Ishikawa (cell line): ENCODE measurements at regions not wholly inside any gene's neighbourhood (a gene's known extent, or its start where the extent isn't known, plus 50 kb on each side); places are given as distances from the start of the nearest gene placed in this dataset.

Experiments used
- CEBPB ChIP-seq: IDR thresholded peaks from 2 replicates; pipeline ENCODE4 v1.6.1; 2012
- CREB1 ChIP-seq: IDR thresholded peaks from 2 replicates; pipeline ENCODE4 v1.6.1; 2012; ENCODE audit warnings: low read depth
- EGR1 ChIP-seq: IDR thresholded peaks from 2 replicates; pipeline ENCODE4 v1.6.1; 2012
- EP300 ChIP-seq: IDR thresholded peaks from 2 replicates; pipeline ENCODE4 v1.6.1; 2012; ENCODE audit warnings: borderline replicate concordance
- FOXM1 ChIP-seq: IDR thresholded peaks from 2 replicates; pipeline ENCODE4 v1.6.1; 2012; ENCODE audit warnings: low read depth, borderline replicate concordance
- RAD21 ChIP-seq: IDR thresholded peaks from 2 replicates; pipeline ENCODE4 v1.6.1; 2012; ENCODE audit warnings: low read depth
- TAF1 ChIP-seq: IDR thresholded peaks from 2 replicates; pipeline ENCODE4 v1.6.1; 2012; ENCODE audit warnings: low read depth, mild to moderate bottlenecking
- TEAD4 ChIP-seq: IDR thresholded peaks from 2 replicates; pipeline ENCODE4 v1.6.1; 2012
- YY1 ChIP-seq: IDR thresholded peaks from 2 replicates; pipeline ENCODE4 v1.6.1; 2012; ENCODE audit warnings: low read depth
- TF ChIP-seq, protein P1 (sequence below): IDR thresholded peaks from 2 replicates; pipeline ENCODE4 v1.6.1; 2012
- TF ChIP-seq, protein P2 (sequence below): IDR thresholded peaks from 2 replicates; pipeline ENCODE4 v1.6.1; 2012; ENCODE audit warnings: low read depth, mild to moderate bottlenecking
- TF ChIP-seq, protein P3 (sequence below): IDR thresholded peaks from 2 replicates; pipeline ENCODE4 v1.6.1; 2012

DNA sequence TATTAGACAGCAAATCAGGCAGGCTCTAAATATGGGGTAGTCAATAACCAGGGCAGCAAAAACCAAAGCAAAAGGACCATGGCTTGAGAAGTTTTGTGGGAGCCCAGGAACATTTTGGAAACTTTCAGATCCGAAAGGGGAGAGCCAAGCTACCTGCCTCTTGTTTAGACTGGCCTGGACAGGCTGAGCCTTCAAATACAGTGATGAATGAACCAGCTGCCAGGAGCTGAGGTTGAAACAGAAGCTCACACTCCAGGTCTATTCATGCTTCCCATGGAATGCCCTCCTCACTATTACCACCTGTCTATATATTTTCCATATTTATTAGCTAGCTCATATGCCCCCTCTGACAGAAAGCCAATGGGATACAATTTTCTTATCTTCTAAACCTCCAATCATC lies 150.8 kb upstream of the SLC44A1 start:
- TF ChIP-seq YY1, result no peak
- TF ChIP-seq TAF1, result no peak
- no peak for TF ChIP-seq CREB1
- no peak for TF ChIP-seq CEBPB
- no peak for TF ChIP-seq EGR1
- TF ChIP-seq EP300, result no peak
- TF ChIP-seq RAD21, result no peak
- TF ChIP-seq TEAD4, result no peak
- TF ChIP-seq FOXM1, result no peak
- TF ChIP-seq, protein P1, sequence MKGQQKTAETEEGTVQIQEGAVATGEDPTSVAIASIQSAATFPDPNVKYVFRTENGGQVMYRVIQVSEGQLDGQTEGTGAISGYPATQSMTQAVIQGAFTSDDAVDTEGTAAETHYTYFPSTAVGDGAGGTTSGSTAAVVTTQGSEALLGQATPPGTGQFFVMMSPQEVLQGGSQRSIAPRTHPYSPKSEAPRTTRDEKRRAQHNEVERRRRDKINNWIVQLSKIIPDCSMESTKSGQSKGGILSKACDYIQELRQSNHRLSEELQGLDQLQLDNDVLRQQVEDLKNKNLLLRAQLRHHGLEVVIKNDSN, result no peak
- TF ChIP-seq, protein P2, sequence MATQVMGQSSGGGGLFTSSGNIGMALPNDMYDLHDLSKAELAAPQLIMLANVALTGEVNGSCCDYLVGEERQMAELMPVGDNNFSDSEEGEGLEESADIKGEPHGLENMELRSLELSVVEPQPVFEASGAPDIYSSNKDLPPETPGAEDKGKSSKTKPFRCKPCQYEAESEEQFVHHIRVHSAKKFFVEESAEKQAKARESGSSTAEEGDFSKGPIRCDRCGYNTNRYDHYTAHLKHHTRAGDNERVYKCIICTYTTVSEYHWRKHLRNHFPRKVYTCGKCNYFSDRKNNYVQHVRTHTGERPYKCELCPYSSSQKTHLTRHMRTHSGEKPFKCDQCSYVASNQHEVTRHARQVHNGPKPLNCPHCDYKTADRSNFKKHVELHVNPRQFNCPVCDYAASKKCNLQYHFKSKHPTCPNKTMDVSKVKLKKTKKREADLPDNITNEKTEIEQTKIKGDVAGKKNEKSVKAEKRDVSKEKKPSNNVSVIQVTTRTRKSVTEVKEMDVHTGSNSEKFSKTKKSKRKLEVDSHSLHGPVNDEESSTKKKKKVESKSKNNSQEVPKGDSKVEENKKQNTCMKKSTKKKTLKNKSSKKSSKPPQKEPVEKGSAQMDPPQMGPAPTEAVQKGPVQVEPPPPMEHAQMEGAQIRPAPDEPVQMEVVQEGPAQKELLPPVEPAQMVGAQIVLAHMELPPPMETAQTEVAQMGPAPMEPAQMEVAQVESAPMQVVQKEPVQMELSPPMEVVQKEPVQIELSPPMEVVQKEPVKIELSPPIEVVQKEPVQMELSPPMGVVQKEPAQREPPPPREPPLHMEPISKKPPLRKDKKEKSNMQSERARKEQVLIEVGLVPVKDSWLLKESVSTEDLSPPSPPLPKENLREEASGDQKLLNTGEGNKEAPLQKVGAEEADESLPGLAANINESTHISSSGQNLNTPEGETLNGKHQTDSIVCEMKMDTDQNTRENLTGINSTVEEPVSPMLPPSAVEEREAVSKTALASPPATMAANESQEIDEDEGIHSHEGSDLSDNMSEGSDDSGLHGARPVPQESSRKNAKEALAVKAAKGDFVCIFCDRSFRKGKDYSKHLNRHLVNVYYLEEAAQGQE, result no peak
- TF ChIP-seq, protein P3, sequence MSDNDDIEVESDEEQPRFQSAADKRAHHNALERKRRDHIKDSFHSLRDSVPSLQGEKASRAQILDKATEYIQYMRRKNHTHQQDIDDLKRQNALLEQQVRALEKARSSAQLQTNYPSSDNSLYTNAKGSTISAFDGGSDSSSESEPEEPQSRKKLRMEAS, result no peak
